GM23338 (cell line): ENCODE measurements at regions not wholly inside any gene's neighbourhood (a gene's known extent, or its start where the extent isn't known, plus 50 kb on each side); places are given as distances from the start of the nearest gene placed in this dataset.

ENCODE experiments used
- ATAC-seq: fragments of 200-7000 bp; cut with Tn5 transposase; 3 replicates; pipeline ENCODE4 v1.9.1; 2020
- DNase-seq: peaks from one replicate; pipeline ENCODE4 v3.0.0-alpha.2; 2015; ENCODE audit warnings: low spot score
- H2AFZ ChIP-seq: fragments of 200-600 bp; sonication (generic); 2 replicates; pipeline ENCODE4 v1.8.0; 2016; ENCODE audit warnings: antibody characterized with exemption, mild to moderate bottlenecking, moderate library complexity
- H3F3A ChIP-seq: fragments of 200-600 bp; sonication (generic); replicated peaks from 2 replicates; pipeline ENCODE4 v1.8.0; 2017; ENCODE audit warnings: antibody characterized with exemption, mixed run types, low read depth
- H3K27ac ChIP-seq: fragments of 200-600 bp; sonication (generic); 2 replicates; pipeline ENCODE4 v1.6.1; 2016; ENCODE audit warnings: low read depth
- H3K27me3 ChIP-seq: fragments of 200-600 bp; sonication (generic); 2 replicates; pipeline ENCODE4 v1.8.0; 2016; ENCODE audit warnings: mild to moderate bottlenecking, mixed run types, moderate library complexity; ENCODE audit not compliant: insufficient read depth
- H3K36me3 ChIP-seq: fragments of 200-600 bp; sonication (generic); 2 replicates; pipeline ENCODE4 v1.8.0; 2016; ENCODE audit warnings: mild to moderate bottlenecking; ENCODE audit not compliant: insufficient read depth
- H3K4me1 ChIP-seq: fragments of 200-600 bp; sonication (generic); 2 replicates; pipeline ENCODE4 v1.8.0; 2016; ENCODE audit warnings: mild to moderate bottlenecking, moderate library complexity; ENCODE audit not compliant: insufficient read depth
- H3K4me2 ChIP-seq: fragments of 200-600 bp; sonication (generic); 2 replicates; pipeline ENCODE4 v1.7.1; 2017; ENCODE audit warnings: mixed run types
- H3K4me3 ChIP-seq: fragments of 200-600 bp; sonication (generic); 2 replicates; pipeline ENCODE4 v1.6.1; 2016; ENCODE audit warnings: mixed run types
- H3K79me2 ChIP-seq: fragments of 200-600 bp; sonication (generic); replicated peaks from 2 replicates; pipeline ENCODE4 v1.8.0; 2017; ENCODE audit warnings: mild to moderate bottlenecking; ENCODE audit not compliant: insufficient read depth
- H3K9me2 ChIP-seq: fragments of 200-600 bp; sonication (generic); 2 replicates; pipeline ENCODE4 v1.8.0; 2017; ENCODE audit not compliant: insufficient read depth
- H4K20me1 ChIP-seq: fragments of 200-600 bp; sonication (generic); replicated peaks from 2 replicates; pipeline ENCODE4 v1.8.0; 2017; ENCODE audit warnings: mild to moderate bottlenecking; ENCODE audit not compliant: insufficient read depth
- H3K27ac Mint-ChIP-seq: 2 replicates; pipeline ENCODE4 v1.8.0; 2020; ENCODE audit warnings: inconsistent platforms, mild to moderate bottlenecking, moderate library complexity, mixed read lengths
- H3K27me3 Mint-ChIP-seq: 3 replicates; pipeline ENCODE4 v1.8.0; 2022; ENCODE audit warnings: low read depth, mild to moderate bottlenecking, moderate library complexity, mixed read lengths, inconsistent platforms; ENCODE audit not compliant: insufficient read depth, poor library complexity
- H3K36me3 Mint-ChIP-seq: 3 replicates; pipeline ENCODE4 v1.8.0; 2021; ENCODE audit warnings: low read depth, mild to moderate bottlenecking, inconsistent platforms, moderate library complexity, mixed read lengths
- H3K4me1 Mint-ChIP-seq: 3 replicates; pipeline ENCODE4 v1.8.0; 2020; ENCODE audit warnings: mild to moderate bottlenecking, inconsistent platforms, mixed read lengths
- H3K4me3 Mint-ChIP-seq: 3 replicates; pipeline ENCODE4 v1.8.0; 2021; ENCODE audit warnings: moderate library complexity, mild to moderate bottlenecking, inconsistent platforms, mixed read lengths
- H3K9me3 Mint-ChIP-seq: 3 replicates; pipeline ENCODE4 v1.8.0; 2020; ENCODE audit warnings: moderate library complexity, mild to moderate bottlenecking, inconsistent platforms, mixed read lengths
- CREB1 ChIP-seq: fragments of 250-450 bp; sonication (Bioruptor Pico); IDR thresholded peaks from 2 replicates; pipeline ENCODE4 v1.5.0; 2020; ENCODE audit warnings: low read depth, mild to moderate bottlenecking, moderate library complexity
- JUNB ChIP-seq: IDR thresholded peaks from one replicate; pipeline ENCODE4 v1.6.1; 2016; ENCODE audit warnings: antibody characterized with exemption; ENCODE audit not compliant: unreplicated experiment
- NANOG ChIP-seq: IDR thresholded peaks from 2 replicates; pipeline ENCODE4 v1.6.1; 2016; ENCODE audit warnings: antibody characterized with exemption, borderline replicate concordance
- STAT1 ChIP-seq: IDR thresholded peaks from one replicate; pipeline ENCODE4 v1.6.1; 2016; ENCODE audit warnings: antibody characterized with exemption; ENCODE audit not compliant: unreplicated experiment
- ZNF114 ChIP-seq: fragments of 250-450 bp; sonication (Bioruptor Pico); IDR thresholded peaks from 2 replicates; pipeline ENCODE4 v1.5.0; 2020; ENCODE audit warnings: mild to moderate bottlenecking, moderate library complexity
- TF ChIP-seq, protein P1 (sequence below): fragments of 250-450 bp; sonication (Bioruptor Pico); IDR thresholded peaks from 2 replicates; pipeline ENCODE4 v1.5.0; 2020; ENCODE audit warnings: mild to moderate bottlenecking, moderate library complexity
- TF ChIP-seq, protein P2 (sequence below), 2 experiments: fragments of 200-600 bp in 1 of 2; sonication (generic) in 1 of 2; conservative IDR thresholded peaks; 2 replicates each; pipeline versions ENCODE4 v1.5.1 to v1.6.1; 2016 to 2017; ENCODE audit warnings: antibody characterized with exemption in 2 of 2, low read depth in 2 of 2, mild to moderate bottlenecking in 2 of 2, moderate library complexity in 1 of 2

DNA sequence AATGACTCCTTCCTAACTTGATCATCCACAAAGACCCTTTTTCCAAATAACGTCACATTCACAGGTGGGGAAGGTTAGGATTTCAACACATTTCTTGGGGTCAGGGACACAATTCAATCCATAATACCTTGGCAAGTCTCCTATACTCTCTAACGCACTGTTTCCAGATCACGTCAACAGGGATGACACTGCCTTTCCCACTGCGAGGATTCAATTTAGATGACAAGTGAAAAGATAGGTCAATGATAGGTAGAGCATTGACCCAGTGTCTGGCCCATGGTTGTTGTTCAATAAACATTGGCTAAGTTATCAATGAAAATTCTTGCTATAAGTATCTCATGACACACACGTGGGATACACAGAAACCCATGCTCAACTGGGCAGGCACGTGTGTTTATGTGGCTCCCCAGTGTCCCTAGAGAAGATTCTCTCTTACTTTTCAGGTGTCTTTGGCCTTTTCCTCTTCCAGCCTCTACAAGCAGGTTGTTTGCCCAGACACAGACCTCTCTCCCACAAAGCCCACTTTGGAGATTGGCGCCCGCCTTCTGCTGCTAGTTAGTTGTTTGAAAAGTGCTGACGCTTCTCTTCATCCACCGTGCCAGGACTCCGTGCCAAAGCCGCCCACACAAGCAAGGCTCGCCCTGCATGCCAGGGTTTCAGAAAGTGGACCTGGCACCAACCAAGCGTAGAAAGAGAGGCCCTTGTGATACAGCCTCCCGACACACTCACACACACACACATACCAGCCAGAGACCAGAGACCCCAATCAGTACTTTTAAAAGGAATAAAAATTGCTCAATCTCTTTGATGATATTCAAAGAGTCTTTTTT is 594.5 kb downstream of the BNC2 start (continued):
- TF ChIP-seq, protein P1, sequence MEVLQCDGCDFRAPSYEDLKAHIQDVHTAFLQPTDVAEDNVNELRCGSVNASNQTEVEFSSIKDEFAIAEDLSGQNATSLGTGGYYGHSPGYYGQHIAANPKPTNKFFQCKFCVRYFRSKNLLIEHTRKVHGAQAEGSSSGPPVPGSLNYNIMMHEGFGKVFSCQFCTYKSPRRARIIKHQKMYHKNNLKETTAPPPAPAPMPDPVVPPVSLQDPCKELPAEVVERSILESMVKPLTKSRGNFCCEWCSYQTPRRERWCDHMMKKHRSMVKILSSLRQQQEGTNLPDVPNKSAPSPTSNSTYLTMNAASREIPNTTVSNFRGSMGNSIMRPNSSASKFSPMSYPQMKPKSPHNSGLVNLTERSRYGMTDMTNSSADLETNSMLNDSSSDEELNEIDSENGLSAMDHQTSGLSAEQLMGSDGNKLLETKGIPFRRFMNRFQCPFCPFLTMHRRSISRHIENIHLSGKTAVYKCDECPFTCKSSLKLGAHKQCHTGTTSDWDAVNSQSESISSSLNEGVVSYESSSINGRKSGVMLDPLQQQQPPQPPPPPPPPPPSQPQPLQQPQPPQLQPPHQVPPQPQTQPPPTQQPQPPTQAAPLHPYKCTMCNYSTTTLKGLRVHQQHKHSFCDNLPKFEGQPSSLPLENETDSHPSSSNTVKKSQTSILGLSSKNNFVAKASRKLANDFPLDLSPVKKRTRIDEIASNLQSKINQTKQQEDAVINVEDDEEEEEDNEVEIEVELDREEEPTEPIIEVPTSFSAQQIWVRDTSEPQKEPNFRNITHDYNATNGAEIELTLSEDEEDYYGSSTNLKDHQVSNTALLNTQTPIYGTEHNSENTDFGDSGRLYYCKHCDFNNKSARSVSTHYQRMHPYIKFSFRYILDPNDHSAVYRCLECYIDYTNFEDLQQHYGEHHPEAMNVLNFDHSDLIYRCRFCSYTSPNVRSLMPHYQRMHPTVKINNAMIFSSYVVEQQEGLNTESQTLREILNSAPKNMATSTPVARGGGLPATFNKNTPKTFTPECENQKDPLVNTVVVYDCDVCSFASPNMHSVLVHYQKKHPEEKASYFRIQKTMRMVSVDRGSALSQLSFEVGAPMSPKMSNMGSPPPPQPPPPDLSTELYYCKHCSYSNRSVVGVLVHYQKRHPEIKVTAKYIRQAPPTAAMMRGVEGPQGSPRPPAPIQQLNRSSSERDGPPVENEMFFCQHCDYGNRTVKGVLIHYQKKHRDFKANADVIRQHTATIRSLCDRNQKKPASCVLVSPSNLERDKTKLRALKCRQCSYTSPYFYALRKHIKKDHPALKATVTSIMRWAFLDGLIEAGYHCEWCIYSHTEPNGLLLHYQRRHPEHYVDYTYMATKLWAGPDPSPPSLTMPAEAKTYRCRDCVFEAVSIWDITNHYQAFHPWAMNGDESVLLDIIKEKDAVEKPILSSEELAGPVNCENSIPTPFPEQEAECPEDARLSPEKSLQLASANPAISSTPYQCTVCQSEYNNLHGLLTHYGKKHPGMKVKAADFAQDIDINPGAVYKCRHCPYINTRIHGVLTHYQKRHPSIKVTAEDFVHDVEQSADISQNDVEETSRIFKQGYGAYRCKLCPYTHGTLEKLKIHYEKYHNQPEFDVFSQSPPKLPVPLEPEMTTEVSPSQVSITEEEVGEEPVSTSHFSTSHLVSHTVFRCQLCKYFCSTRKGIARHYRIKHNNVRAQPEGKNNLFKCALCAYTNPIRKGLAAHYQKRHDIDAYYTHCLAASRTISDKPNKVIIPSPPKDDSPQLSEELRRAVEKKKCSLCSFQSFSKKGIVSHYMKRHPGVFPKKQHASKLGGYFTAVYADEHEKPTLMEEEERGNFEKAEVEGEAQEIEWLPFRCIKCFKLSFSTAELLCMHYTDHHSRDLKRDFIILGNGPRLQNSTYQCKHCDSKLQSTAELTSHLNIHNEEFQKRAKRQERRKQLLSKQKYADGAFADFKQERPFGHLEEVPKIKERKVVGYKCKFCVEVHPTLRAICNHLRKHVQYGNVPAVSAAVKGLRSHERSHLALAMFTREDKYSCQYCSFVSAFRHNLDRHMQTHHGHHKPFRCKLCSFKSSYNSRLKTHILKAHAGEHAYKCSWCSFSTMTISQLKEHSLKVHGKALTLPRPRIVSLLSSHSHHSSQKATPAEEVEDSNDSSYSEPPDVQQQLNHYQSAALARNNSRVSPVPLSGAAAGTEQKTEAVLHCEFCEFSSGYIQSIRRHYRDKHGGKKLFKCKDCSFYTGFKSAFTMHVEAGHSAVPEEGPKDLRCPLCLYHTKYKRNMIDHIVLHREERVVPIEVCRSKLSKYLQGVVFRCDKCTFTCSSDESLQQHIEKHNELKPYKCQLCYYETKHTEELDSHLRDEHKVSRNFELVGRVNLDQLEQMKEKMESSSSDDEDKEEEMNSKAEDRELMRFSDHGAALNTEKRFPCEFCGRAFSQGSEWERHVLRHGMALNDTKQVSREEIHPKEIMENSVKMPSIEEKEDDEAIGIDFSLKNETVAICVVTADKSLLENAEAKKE = no peak
- no peak for TF ChIP-seq NANOG
- TF ChIP-seq CREB1 (CRISPR knock-in tag) = no peak

DNA sequence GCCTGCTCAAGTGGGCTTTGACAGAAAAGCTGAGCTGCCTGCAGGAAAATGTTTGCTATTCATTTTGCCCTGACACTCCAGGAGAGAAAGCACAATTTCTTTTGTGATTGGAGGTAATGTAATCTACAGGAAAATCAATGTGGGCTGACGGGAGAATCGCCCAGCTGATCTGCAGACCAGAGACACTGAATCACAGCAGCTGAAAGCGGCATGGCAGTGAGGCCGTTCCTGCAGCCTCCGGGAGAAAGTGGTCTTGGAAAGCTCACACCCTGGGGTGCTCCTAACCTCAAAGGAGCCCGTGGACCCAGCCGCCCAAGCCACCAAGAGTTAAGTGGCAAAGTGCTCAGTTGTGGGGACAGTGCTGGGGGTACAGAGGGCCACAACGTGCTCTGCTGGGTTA is 593.6 kb downstream of the BNC2 start:
- Histone ChIP-seq H2AFZ (no peak overlapping the region), H3K36me3 (no peaks in the 10 kb centered on the region), H3K27me3 (no peaks in the 10 kb centered on the region), H3K79me2 (no peaks in the 10 kb centered on the region), H3K4me2 (no peak overlapping the region), H3K4me1 (peaks cover 11% of the 10 kb centered on the region), H4K20me1 (no peaks in the 10 kb centered on the region), H3K4me3 (no peak overlapping the region), H3K9me2 (no peaks in the 10 kb centered on the region), H3K27ac (no peak overlapping the region), H3F3A (no peaks in the 10 kb centered on the region)
- no peak overlapping the region for H3K4me3 Mint-ChIP-seq
- ATAC-seq (no peak), DNase-seq (no peak)
- peaks cover 9% of the 10 kb centered on the region for H3K27me3 Mint-ChIP-seq
- peaks cover 11% of the 10 kb centered on the region for H3K4me1 Mint-ChIP-seq
- H3K36me3 Mint-ChIP-seq = no peaks in the 10 kb centered on the region
- no peaks in the 10 kb centered on the region for H3K9me3 Mint-ChIP-seq
- H3K27ac Mint-ChIP-seq = no peak overlapping the region
- TF ChIP-seq STAT1 (no peak), NANOG (no peak), JUNB (no peak), ZNF114 (CRISPR knock-in tag) (no peak)
- TF ChIP-seq, protein P1 = no peak
- TF ChIP-seq, protein P2, sequence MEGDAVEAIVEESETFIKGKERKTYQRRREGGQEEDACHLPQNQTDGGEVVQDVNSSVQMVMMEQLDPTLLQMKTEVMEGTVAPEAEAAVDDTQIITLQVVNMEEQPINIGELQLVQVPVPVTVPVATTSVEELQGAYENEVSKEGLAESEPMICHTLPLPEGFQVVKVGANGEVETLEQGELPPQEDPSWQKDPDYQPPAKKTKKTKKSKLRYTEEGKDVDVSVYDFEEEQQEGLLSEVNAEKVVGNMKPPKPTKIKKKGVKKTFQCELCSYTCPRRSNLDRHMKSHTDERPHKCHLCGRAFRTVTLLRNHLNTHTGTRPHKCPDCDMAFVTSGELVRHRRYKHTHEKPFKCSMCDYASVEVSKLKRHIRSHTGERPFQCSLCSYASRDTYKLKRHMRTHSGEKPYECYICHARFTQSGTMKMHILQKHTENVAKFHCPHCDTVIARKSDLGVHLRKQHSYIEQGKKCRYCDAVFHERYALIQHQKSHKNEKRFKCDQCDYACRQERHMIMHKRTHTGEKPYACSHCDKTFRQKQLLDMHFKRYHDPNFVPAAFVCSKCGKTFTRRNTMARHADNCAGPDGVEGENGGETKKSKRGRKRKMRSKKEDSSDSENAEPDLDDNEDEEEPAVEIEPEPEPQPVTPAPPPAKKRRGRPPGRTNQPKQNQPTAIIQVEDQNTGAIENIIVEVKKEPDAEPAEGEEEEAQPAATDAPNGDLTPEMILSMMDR (conservative IDR thresholded peaks at IDR 0.05; ENCODE audit: low read depth in 2 of 2) = no peak
